ENCODE measurements at regions not wholly inside any gene's neighbourhood (a gene's known extent, or its start where the extent isn't known, plus 50 kb on each side); places are given as distances from the start of the nearest gene placed in this dataset.

DNA sequence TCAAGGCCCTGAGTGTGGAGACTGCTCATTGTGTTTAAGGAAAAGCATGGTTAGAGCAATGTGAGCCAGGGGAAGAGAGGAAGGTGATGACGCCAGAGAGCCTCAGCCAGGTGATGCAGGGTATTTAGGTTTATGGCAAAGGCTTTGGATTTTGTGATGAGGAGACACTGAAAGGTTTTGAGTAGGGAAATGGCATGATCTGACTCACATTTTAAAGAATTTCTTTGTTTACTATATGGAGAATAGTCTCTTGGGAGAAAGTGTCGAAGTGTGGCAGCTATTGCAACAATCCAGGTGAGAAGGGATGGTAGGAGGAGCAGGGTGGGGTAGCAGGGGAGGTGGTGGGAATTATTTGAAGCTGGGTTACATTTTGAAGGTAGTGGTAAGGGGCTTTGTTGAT is 293.4 kb upstream of the IGFBP7 start:
- Histone ChIP-seq H4K20me1 (ENCODE audit: insufficient read depth, low read length) (no peaks in the 10 kb centered on the region), H3K36me3 (ENCODE audit: insufficient read depth, low read length) (no peaks in the 10 kb centered on the region), H3K4me1 (ENCODE audit: insufficient read depth, low read length, severe bottlenecking) (no peaks in the 10 kb centered on the region), H3F3A (ENCODE audit: insufficient read depth, low read length) (no peaks in the 10 kb centered on the region), H3K9me3 (ENCODE audit: low read length) (no peaks in the 10 kb centered on the region), H3K4me2 (ENCODE audit: low read length) (no peak overlapping the region), H3K27ac (ENCODE audit: low read depth, low read length, poor library complexity, severe bottlenecking) (no peak overlapping the region), H3K9ac (ENCODE audit: low read length) (no peak overlapping the region), H2AFZ (ENCODE audit: low read length) (no peak overlapping the region), H3K27me3 (ENCODE audit: insufficient read depth, low read length) (no peaks in the 10 kb centered on the region), H3K9me2 (ENCODE audit: low read depth, low read length) (no peaks in the 10 kb centered on the region), H3K79me2 (ENCODE audit: insufficient read depth, low read length) (no peaks in the 10 kb centered on the region), H3K4me3 (ENCODE audit: low read depth, low read length, poor library complexity, severe bottlenecking) (no peak overlapping the region)
- TF ChIP-seq, protein P1, sequence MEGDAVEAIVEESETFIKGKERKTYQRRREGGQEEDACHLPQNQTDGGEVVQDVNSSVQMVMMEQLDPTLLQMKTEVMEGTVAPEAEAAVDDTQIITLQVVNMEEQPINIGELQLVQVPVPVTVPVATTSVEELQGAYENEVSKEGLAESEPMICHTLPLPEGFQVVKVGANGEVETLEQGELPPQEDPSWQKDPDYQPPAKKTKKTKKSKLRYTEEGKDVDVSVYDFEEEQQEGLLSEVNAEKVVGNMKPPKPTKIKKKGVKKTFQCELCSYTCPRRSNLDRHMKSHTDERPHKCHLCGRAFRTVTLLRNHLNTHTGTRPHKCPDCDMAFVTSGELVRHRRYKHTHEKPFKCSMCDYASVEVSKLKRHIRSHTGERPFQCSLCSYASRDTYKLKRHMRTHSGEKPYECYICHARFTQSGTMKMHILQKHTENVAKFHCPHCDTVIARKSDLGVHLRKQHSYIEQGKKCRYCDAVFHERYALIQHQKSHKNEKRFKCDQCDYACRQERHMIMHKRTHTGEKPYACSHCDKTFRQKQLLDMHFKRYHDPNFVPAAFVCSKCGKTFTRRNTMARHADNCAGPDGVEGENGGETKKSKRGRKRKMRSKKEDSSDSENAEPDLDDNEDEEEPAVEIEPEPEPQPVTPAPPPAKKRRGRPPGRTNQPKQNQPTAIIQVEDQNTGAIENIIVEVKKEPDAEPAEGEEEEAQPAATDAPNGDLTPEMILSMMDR (IDR thresholded peaks at IDR 0.05; ENCODE audit: low read length) = no peak
- no peak for TF ChIP-seq EZH2 (IDR thresholded peaks at IDR 0.05; ENCODE audit: borderline replicate concordance, low read length)

DNA sequence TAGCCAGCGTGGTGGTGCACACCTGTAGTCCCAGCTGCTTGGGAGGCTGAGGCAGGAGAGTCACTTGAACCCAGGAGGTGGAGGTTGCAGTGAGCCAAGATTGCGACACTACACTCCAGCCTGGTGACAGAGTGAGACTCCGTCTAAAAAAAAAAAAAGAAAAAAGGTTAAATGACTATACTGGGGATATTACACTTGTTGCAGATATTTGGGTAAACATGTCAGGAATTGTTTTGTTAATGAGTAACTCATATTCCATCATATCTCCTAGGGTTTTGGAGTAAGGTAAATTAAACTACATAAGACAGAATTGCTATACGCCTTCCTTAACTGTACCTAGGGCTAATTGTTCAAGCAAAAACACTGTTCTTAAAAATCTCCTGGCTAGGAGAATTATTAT is 291.4 kb upstream of the IGFBP7 start:
- H3K9ac ChIP-seq (ENCODE audit: low read length) = no peak overlapping the region
- no peak overlapping the region for H3K4me2 ChIP-seq (ENCODE audit: low read length)

DNA sequence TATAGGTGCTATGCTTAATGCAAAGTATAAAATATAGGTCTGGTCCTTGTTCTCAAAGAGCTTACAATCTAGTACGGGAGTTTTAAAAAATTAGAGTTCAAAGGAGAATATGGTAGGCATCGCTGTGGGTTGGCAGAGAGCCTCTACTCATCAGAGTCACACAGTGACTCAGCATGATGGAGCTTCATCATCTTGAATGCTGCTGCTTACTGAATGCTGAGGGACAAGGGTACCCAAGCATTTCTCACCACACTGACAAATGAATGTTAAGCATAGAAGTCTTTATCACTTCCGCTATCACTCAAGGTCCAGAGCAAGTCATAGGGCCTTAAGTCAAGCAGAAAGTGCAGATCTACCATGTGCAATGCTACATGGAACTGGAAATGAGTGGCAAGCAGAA is 268.6 kb upstream of the IGFBP7 start:
- H3F3A ChIP-seq (ENCODE audit: insufficient read depth, low read length) = no peaks in the 10 kb centered on the region
- no peak overlapping the region for H3K27ac ChIP-seq (ENCODE audit: low read depth, low read length, poor library complexity, severe bottlenecking)
- H3K4me1 ChIP-seq (ENCODE audit: insufficient read depth, low read length, severe bottlenecking) = no peaks in the 10 kb centered on the region
- H3K36me3 ChIP-seq (ENCODE audit: insufficient read depth, low read length) = no peaks in the 10 kb centered on the region
- no peak overlapping the region for H3K4me2 ChIP-seq (ENCODE audit: low read length)
- no peaks in the 10 kb centered on the region for H3K9me2 ChIP-seq (ENCODE audit: low read depth, low read length)
- no peaks in the 10 kb centered on the region for H3K79me2 ChIP-seq (ENCODE audit: insufficient read depth, low read length)
- no peak for TF ChIP-seq EZH2 (IDR thresholded peaks at IDR 0.05; ENCODE audit: borderline replicate concordance, low read length)
- TF ChIP-seq, protein P1 (IDR thresholded peaks at IDR 0.05; ENCODE audit: low read length) = no peak
- no peak overlapping the region for H2AFZ ChIP-seq (ENCODE audit: low read length)
- no peak overlapping the region for H3K9ac ChIP-seq (ENCODE audit: low read length)
- H3K4me3 ChIP-seq (ENCODE audit: low read depth, low read length, poor library complexity, severe bottlenecking) = no peak overlapping the region
- H3K9me3 ChIP-seq (ENCODE audit: low read length) = no peaks in the 10 kb centered on the region
- no peaks in the 10 kb centered on the region for H4K20me1 ChIP-seq (ENCODE audit: insufficient read depth, low read length)
- no peaks in the 10 kb centered on the region for H3K27me3 ChIP-seq (ENCODE audit: insufficient read depth, low read length)

More for the DNA sequence above, 291.4 kb upstream of the IGFBP7 start:
- Histone ChIP-seq H3K9me3 (ENCODE audit: low read length) (no peaks in the 10 kb centered on the region), H3K27me3 (ENCODE audit: insufficient read depth, low read length) (no peaks in the 10 kb centered on the region), H2AFZ (ENCODE audit: low read length) (no peak overlapping the region), H3K27ac (ENCODE audit: low read depth, low read length, poor library complexity, severe bottlenecking) (no peak overlapping the region), H3K36me3 (ENCODE audit: insufficient read depth, low read length) (no peaks in the 10 kb centered on the region), H3F3A (ENCODE audit: insufficient read depth, low read length) (no peaks in the 10 kb centered on the region), H4K20me1 (ENCODE audit: insufficient read depth, low read length) (no peaks in the 10 kb centered on the region), H3K4me3 (ENCODE audit: low read depth, low read length, poor library complexity, severe bottlenecking) (no peak overlapping the region), H3K79me2 (ENCODE audit: insufficient read depth, low read length) (no peaks in the 10 kb centered on the region), H3K4me1 (ENCODE audit: insufficient read depth, low read length, severe bottlenecking) (no peaks in the 10 kb centered on the region), H3K9me2 (ENCODE audit: low read depth, low read length) (no peaks in the 10 kb centered on the region)
- no peak for TF ChIP-seq EZH2 (IDR thresholded peaks at IDR 0.05; ENCODE audit: borderline replicate concordance, low read length)
- TF ChIP-seq, protein P1 (IDR thresholded peaks at IDR 0.05; ENCODE audit: low read length) = no peak

All from OCI-LY1 (cell line).